ENCODE measurements at regions not wholly inside any gene's neighbourhood (a gene's known extent, or its start where the extent isn't known, plus 50 kb on each side); places are given as distances from the start of the nearest gene placed in this dataset.

- DNase-seq (ENCODE audit: low spot score), result no peak
These were observed 319.9 kb downstream of the BRD1 start for GRCh38 chr22:49507607-49508292.

GRCh38 chr22:49506010-49506400 is 321.7 kb downstream of the BRD1 start:
- DNase-seq (ENCODE audit: low spot score), result no peak

GRCh38 chr22:49505337-49506009 is 322.2 kb downstream of the BRD1 start:
- DNase-seq (ENCODE audit: low spot score), result no peak

GRCh38 chr22:49503896-49504521 is 323.7 kb downstream of the BRD1 start:
- DNase-seq (ENCODE audit: low spot score), result no peak

GRCh38 chr22:49503321-49503720 is 324.4 kb downstream of the BRD1 start:
- no peak for DNase-seq (ENCODE audit: low spot score)

GRCh38 chr22:49502126-49502826 is 325.4 kb downstream of the BRD1 start:
- DNase-seq (ENCODE audit: low spot score), result no peak

GRCh38 chr22:49500942-49501395 is 326.7 kb downstream of the BRD1 start:
- DNase-seq (ENCODE audit: low spot score), result no peak

- no peak for DNase-seq (ENCODE audit: low spot score)
These were observed 327.6 kb downstream of the BRD1 start for GRCh38 chr22:49500076-49500460.

- no peak for DNase-seq (ENCODE audit: low spot score)
These were observed 328.1 kb downstream of the BRD1 start for GRCh38 chr22:49499433-49500075.

GRCh38 chr22:49497266-49497665 is 330.4 kb downstream of the BRD1 start:
- DNase-seq (ENCODE audit: low spot score), result no peak

- DNase-seq (ENCODE audit: low spot score), result no peak
These were observed 333.1 kb downstream of the BRD1 start for GRCh38 chr22:49494555-49494954.

- DNase-seq (ENCODE audit: low spot score), result no peak
These were observed 334.9 kb downstream of the BRD1 start for GRCh38 chr22:49492741-49493251.

- no peak for DNase-seq (ENCODE audit: low spot score)
These were observed 335.4 kb downstream of the BRD1 start for GRCh38 chr22:49492308-49492707.

GRCh38 chr22:49491726-49492125 is 335.9 kb downstream of the BRD1 start:
- DNase-seq (ENCODE audit: low spot score), result no peak

GRCh38 chr22:49491221-49491635 is 336.4 kb downstream of the BRD1 start:
- no peak for DNase-seq (ENCODE audit: low spot score)

GRCh38 chr22:49490692-49491091 is 337.0 kb downstream of the BRD1 start:
- no peak for DNase-seq (ENCODE audit: low spot score)

- no peak for DNase-seq (ENCODE audit: low spot score)
These were observed 337.9 kb downstream of the BRD1 start for GRCh38 chr22:49489821-49490220.

GRCh38 chr22:49488943-49489342 is 338.7 kb downstream of the BRD1 start:
- DNase-seq (ENCODE audit: low spot score), result no peak

- no peak for DNase-seq (ENCODE audit: low spot score)
These were observed 339.7 kb downstream of the BRD1 start for GRCh38 chr22:49487950-49488349.

- no peak for DNase-seq (ENCODE audit: low spot score)
These were observed 341.4 kb downstream of the BRD1 start for GRCh38 chr22:49486225-49486624.

- DNase-seq (ENCODE audit: low spot score), result no peak
These were observed 343.7 kb downstream of the BRD1 start for GRCh38 chr22:49483946-49484345.

GRCh38 chr22:49483281-49483870 is 344.3 kb downstream of the BRD1 start:
- DNase-seq (ENCODE audit: low spot score), result no peak
